ENCODE measurements at regions not wholly inside any gene's neighbourhood (a gene's known extent, or its start where the extent isn't known, plus 50 kb on each side); places are given as distances from the start of the nearest gene placed in this dataset.

DNA sequence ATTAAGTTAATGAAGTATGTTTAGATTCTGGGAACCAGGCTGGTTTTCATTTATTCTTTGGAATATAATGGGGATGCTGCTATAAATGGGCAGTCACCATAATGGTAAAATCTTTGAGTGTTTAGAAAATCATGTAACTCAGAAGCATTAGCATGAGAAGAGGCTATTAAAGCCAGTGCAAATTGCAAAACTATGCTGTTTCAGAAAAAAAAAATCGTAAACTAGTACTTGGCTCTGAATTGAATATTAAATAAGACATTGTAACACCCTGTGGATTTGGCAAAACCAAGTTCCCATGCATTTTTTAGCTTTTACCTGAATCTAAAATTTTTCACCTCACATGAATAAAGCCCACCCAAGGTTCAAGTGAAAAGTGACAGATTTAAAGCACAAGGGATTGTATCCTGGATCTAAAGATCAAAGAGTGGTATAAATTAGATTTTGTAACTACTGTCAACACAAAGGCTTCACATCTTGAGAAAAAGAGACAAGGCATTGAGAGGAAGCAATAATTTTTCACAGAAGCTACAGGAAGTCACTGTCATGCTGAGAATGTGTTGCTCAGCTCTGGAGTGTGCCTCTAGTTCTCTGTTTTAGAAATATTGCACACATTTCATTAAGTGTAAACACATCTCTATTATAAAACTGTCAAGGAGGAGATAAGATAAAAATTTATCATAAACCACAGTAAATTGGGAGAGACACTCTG lies 142.2 kb downstream of the ABCA8 start:
- CTCF ChIA-PET = no interaction called here

GRCh38 chr17:68809148-68809547 lies 146.0 kb downstream of the ABCA8 start:
- no peaks in the 10 kb centered on the region for H3K36me3 ChIP-seq (ENCODE audit: control insufficient read depth, insufficient read depth, low read length)
- H3K27me3 ChIP-seq (ENCODE audit: control insufficient read depth, insufficient read depth, low read length) = no peaks in the 10 kb centered on the region
- H3K27ac ChIP-seq (ENCODE audit: low read length) = no peak overlapping the region
- in situ Hi-C loops (cut with HindIII; ENCODE audit: low pct_unique_long_range_greater_than_20kb, low sequenced_read_pairs) = no loop called here
- no peaks in the 10 kb centered on the region for H3K4me1 ChIP-seq (ENCODE audit: control insufficient read depth, insufficient read depth, low read length)
- ChIA-PET CTCF (no interaction called here), POLR2A (no interaction called here)
- TF ChIP-seq REST (IDR thresholded peaks at IDR 0.05; ENCODE audit: insufficient read depth in 1 of 2, low read depth in 2 of 2, low read length in 1 of 2) (no peak), POLR2AphosphoS5 (IDR thresholded peaks at IDR 0.05; ENCODE audit: low read depth, low read length) (no peak), TCF7L2 (IDR thresholded peaks at IDR 0.05; ENCODE audit: low read depth, low read length) (no peak), CTCF (IDR thresholded peaks at IDR 0.05) (no peak), SIN3A (IDR thresholded peaks at IDR 0.05; ENCODE audit: borderline replicate concordance, insufficient read depth, low read depth, low read length) (no peak)
- intact Hi-C loops (cut with micrococcal nuclease; ENCODE audit: unreplicated experiment) = no loop called here
- no peak overlapping the region for H3K4me3 ChIP-seq (ENCODE audit: low read depth in 2 of 2, low read length in 2 of 2)
- DNase-seq (ENCODE audit: low read depth, low spot score) (no peak), ATAC-seq (no peak)
- H3K9me3 ChIP-seq (ENCODE audit: control insufficient read depth, insufficient read depth, low read depth, low read length) = no peaks in the 10 kb centered on the region
- BruUV-seq (replicated peaks) = no TSS peak

More for the DNA sequence above, 142.2 kb downstream of the ABCA8 start:
- in situ Hi-C loops (cut with HindIII; ENCODE audit: low pct_unique_long_range_greater_than_20kb, low sequenced_read_pairs) (no loop called here), intact Hi-C loops (cut with micrococcal nuclease; ENCODE audit: unreplicated experiment) (no loop called here)
- H3K27me3 ChIP-seq (ENCODE audit: control insufficient read depth, insufficient read depth, low read length) = no peaks in the 10 kb centered on the region
- DNase-seq (ENCODE audit: low read depth, low spot score) = no peak
- H3K27ac ChIP-seq (ENCODE audit: low read length) = no peak overlapping the region
- H3K36me3 ChIP-seq (ENCODE audit: control insufficient read depth, insufficient read depth, low read length) = no peaks in the 10 kb centered on the region
- H3K4me1 ChIP-seq (ENCODE audit: control insufficient read depth, insufficient read depth, low read length) = no peaks in the 10 kb centered on the region
- ATAC-seq = no peak
- H3K4me3 ChIP-seq (ENCODE audit: low read depth in 2 of 2, low read length in 2 of 2) = no peak overlapping the region
- TF ChIP-seq POLR2AphosphoS5 (IDR thresholded peaks at IDR 0.05; ENCODE audit: low read depth, low read length) (no peak), TCF7L2 (IDR thresholded peaks at IDR 0.05; ENCODE audit: low read depth, low read length) (no peak), CTCF (IDR thresholded peaks at IDR 0.05) (no peak), SIN3A (IDR thresholded peaks at IDR 0.05; ENCODE audit: borderline replicate concordance, insufficient read depth, low read depth, low read length) (no peak), REST (IDR thresholded peaks at IDR 0.05; ENCODE audit: insufficient read depth in 1 of 2, low read depth in 2 of 2, low read length in 1 of 2) (no peak)
- BruUV-seq (replicated peaks) = no TSS peak
- H3K9me3 ChIP-seq (ENCODE audit: control insufficient read depth, insufficient read depth, low read depth, low read length) = no peaks in the 10 kb centered on the region
- POLR2A ChIA-PET = no interaction called here
